DMS153 (cell line): ENCODE measurements at regions not wholly inside any gene's neighbourhood (a gene's known extent, or its start where the extent isn't known, plus 50 kb on each side); places are given as distances from the start of the nearest gene placed in this dataset.
A peak's percentile ranks its signal among the peaks of the same experiment; 100 is the strongest.
"Not testable (repeated sequence)": the region's sequence is repeated elsewhere in the genome, so short reads cannot be mapped to it uniquely, and the experiment has no call there.

Experiments
- DNase-seq: peaks from one replicate; lab custom pipeline; 2025; lab: John Stamatoyannopoulos, UW

DNA sequence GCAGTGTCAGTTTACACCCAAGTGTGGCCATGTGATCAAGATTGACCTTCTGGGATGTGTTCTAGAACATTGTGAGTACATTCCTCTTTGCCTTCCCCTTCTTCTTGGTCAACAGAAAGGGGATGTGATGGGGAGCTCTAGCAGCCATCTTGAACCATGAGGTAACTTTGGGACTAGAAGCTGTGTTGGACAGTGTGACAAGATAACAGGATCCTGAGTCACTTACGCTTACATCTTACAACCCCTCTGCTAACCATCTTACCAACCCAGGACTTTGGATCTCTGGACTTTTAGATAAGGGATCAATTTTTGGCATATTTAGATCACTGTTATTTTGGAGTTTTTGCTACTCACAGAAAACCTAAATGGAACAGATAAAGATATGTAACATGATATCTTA, 625.6 kb downstream of the BCOR start:
- DNase-seq: no peak

DNA sequence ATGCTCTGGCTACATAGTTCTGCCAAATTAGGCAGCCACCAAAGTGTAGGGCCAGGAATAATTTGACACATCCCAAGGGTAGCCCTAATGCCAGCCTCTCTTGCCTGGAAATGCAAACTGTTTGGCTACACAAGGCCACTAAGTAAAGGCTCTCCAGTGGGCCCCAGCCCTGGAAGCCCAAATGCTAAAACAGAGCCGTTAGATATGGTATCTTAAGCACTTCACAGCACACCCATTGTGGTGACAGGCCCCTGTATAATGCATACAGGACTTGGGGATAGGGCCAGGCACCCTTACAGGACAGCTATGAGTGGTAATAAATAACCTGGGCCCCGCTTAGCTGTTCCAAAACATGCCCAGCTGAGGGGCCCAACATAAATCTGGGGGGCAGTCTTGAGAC, 623.9 kb downstream of the BCOR start:
- no peak for DNase-seq

DNA sequence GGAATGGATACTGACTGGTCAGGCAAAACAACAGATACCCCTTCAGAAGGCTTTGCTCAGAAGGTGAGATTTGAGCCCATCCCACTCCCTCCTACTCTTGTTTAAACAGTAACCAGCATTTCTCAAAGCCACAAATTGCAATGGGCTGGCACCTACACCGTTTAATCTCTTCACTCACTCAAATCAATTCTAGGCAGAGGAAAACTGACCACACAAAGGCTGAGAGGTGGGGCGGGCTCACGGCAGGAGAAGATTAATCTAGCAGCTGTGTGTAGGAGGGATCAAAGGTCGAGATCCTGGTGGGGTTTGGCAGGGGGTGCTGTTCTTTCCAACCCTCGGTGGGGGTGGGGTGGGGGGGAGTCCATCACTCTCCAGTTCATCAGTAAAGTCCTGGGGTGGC, 622.4 kb downstream of the BCOR start:
- DNase-seq: no peak

DNA sequence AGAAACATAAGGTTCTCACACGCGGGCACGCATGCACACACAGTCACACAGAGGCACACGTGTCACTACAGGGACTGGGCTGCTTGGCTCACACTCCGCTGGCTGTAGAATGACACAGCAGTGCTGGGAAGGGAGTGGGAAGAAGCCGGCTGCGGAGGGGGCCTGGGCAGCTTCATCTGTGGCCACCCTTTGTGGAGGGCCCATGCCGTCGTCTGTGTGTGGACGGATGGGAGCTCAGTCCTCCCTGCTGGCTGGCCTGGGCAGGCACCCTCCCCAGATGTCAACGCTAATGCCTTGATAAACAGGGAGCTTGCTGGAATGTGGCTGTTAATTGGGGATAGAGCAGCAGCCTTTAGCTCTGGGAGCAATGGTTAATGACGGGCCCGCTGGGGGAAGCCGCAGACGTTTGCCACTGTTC, 621.1 kb downstream of the BCOR start:
- no peak for DNase-seq

DNA sequence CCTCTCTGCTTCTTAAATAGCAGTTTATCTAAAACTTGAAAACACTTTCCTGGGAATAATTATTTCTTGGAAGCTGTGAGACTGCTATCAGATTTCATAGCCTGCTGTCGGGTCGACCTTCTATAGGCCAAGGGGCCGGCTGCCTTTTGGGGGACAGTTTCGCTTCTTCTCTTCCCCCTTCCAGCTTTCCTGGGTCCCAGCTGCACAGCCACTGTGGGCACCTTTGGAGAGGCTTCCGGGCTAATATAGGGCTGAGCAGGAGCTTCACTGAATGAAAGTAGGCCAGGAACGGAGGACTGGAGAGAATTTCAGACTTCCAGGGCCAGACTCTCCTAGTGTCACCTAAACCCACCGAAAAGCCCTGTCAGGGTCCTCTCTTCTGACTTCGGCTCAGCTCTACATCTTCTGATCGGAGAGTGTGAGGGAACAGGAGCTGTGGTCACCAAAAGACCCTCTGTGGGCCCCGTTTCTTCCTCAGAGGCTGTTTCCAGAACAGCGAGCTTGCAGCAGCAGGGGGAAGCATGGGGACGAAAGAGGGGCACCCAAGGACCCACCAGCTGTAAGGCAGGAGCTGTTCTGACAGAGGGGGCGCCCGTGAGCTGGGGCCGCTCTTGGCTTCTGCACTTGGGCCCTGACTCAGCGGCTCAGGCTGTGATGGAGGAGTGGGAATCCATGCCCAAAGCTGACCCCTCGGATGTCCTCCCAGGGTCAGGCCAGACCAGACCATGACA, 620.6 kb downstream of the BCOR start:
- DNase-seq: no peak

DNA sequence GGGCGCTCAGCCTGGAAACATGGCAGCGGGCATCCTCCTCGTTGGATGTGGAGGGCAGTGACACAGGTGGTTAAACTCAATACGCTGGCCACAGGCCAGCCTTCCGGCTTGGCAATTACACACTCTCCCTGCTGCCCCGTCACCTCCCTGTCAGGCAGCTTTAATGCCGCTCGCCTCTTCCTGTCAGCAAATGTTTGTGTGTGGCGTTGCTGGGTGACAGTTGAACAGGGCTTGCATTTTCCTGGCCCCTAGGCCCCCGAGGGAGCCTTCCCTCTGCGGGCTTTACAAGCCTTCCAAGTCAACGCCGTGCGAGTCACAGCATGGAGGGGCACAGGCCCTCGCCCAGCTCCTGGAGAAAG, 620.0 kb downstream of the BCOR start:
- peak; percentile 86 for DNase-seq

DNA sequence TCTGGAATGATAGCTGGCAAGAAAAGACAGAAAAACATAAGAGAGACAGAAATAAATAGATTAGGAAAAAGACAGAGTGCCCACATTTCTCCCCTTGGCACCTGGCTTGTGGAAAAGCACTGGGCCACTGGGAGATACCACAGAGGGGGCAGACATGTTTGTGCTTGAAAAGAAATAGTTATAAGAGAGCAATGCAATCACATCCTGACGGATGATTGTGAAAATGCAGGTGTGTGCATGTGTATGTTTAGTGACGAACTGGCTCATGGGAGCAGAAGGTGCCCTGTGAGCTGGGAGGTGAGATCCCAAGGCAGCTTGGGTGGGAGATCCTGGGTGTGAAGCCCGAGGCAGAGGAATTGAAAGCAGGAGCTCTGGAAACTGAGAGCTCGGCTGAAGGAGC, 617.9 kb downstream of the BCOR start:
- no peak for DNase-seq

DNA sequence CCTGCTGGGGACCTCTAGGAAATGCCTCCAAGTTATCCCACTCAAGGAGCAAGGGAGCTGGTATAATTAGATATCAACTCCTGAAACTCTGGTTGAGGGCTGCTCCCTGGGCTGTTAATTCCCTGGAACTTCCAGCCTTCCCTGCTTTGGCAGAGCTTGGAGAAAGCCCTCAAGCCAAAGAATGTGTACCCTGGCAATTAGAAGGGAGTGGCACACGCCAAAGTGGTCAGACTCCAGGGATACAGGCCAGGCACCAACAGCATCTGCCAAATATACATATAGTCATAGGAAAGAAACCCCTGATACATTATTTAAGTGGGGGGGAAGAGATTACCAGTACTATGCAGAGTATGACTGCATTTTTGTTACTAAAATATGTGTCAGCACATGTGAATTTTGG, 616.8 kb downstream of the BCOR start:
- no peak for DNase-seq

DNA sequence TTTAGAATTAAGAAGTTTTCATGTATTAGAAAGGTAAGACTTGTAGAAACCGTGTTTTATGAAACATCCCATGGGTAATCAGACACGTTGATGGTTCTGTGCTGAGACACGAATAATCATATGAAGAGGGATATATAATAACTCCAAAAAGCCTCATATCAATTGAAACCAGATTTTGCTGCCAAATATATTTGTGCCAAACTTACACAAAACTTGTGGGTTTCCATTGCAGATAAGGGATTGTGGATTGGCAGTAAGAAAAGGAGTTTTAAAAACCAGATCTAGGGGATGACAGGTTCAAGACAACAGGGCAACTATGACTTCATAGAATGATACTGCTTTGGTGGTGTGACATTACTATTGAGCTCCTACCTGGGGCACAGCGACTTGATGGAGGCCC, 616.1 kb downstream of the BCOR start:
- DNase-seq: no peak

DNA sequence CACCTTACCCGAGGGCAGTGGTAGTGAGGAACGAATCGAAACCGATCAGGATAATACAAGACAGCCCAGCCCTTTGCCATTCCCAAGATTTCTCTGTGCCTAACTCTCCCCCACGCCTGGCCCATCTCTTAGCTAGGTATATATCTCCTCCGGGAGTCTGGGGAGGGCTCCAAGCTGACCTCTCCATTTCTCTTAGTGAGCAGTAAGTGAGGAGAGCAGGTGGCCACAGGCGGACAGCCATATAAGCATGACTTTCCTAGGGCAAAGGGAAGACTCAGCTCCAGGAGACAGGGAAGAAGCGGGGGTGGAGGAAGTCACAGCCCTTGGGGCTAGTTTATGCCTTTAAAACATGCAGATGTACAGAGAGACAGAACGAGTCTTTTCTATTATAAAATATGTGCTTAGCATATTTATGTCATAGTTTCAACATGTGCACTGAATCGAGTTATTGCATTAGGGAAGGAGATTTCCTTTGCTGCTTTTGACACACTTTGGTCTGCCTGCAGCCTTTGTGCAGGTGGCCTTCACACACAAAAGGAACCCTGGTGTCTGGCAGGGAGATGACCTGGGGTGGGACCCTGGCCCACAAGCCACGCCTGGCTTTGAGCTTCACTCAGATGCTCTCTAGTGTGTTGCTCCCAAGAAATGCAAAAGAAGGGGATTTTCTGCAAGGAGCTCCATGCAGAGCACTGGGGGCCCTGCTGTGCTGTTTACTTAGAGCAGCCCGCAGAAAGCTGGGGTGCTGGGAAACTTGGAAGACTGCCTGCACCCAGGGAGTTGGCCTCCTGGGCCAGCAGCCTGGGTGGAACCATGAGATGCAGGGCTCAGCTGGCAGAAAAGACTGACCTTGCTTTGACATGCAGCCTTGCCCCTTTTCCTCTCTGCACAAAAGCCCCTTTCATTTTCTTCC, 613.3 kb downstream of the BCOR start:
- DNase-seq: no peak

DNA sequence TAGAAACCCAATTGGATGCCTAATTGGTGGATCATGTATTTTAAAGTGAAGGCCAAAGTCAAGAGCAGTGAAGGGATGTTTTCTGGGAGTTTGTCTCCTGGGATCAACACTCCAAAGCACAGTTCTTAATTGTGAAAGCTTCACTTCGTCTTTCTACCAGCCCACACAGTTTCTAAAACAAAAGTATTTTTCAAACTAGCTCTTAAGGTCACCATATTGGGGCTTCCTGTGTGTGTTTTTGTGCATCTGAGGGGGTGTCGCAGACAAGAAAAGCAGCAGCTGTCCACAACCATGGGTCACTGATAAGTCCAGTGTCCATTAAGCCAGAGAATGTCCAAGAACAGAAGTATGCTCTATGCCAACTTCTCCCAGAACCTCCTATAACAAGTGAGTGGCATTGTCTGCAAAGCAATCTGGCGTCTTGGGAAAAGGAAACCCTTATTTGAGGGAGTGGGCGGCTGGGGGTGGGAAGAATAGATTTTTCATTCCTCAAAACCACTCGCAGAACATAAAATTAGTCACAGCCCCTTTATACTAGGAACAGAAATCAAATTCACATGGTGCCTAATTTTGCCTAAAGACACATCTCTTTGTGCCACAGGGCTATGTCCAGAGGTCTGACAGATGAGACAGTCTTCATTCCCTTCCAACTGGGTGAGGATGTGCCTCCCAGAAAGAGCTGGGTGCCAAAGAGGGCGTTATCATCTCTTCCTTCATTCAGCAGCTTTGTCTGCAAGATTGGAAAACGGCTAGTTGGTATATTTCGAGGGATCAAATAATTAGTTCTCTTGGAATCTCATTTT, 610.4 kb downstream of the BCOR start:
- no peak for DNase-seq

DNA sequence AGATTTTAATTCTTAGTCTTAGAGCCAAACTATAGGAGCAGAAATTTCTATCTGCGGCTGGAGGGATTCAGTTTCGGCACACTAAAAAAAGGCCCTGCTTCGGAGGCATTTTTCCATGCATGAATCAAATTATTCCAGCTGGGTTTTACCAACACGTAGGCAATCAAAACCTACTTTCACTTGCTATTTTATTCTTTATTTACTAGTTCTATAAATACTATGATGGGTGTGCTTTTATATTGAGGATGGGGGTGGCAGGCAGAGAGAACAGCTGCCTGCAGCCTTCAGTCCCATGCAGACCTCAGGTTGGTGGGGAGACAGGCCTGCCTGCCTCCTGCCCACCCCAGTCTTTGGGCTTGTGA, 609.8 kb downstream of the BCOR start:
- DNase-seq: no peak

DNA sequence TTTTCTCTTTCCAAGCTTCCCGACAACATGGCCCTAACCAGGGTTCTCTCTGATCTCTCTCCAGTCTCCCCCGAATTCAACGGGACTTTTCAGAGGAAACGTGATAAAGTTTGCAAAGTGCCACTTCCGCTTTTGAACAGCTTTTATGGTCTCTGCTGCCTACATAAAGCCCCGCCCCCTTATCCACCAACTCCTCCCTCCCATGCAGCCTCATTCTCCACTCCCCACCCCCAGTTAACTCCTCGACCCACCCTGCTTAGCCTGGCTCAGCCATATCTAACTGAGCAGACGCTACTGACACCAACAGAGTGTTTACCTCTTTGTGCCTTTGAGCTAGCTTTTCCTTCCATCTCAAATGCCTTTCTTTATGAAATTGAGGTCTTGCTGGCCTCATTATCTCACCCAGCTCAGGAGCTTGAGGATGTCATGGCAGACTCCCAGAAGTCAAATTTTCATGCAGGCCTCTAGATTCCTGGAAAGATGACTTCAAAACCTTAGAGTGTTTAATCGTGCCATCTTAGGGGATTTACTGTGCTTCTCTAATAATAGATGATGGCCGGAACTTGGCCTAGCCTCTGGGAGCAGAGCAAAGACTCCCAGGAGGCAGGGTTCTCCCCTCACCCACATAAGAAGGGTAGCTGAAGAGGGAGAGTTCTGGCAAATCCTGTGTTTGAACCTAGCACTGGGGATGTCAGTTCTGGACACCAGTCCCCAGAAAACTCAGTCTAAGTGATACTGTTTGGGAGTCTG, 606.0 kb downstream of the BCOR start:
- no peak for DNase-seq

DNA sequence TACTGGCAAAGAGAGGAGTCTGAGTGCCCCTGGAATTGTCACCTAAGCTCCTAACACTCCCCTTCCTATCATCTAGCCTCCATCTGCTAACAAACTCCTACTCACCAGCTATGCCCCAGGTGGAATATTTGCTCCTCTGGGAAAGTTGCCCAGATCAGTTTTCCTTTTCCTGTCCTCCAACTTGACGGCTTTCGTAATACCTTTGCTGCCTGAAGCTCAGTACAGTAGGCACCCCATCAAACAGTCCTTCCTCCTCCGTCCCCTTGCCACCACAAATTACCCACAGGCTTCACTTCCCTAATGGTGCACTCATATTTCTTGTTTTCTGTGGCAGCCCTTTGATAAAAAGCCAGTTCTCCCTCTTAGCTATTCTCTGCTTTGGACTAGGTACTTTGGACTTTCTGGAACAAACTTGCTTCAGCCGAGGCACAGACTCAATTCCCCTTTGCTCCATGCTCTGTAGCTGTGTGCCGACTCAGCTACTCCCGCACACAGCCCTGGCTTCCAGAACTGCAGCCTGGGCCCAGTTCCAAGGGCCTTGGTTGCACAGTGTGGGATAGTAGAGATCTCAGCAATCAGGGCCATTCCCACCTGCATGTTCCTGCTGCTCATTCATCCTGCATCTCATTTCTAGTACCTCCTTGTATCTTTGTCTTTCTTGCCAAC, 605.1 kb downstream of the BCOR start:
- DNase-seq: no peak

DNA sequence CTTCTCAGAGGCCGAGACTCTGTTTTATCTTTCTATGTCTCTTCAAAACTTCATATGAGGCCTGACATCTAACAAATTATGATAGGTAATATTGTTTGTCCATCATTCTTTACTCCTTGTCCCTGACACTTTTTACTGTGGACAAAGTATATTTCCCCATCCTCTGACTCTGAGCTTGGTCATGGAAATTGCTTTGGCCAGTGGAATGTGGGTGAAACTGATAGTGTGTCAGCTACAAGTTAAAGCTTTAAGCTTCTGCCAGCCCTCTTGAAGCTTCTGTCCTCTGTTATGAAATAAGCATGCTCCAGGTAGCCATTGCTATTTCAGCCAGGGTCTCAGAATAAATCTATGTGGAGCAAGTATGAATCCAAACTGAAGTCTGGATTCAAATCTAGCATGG, 604.6 kb downstream of the BCOR start:
- no peak for DNase-seq

DNA sequence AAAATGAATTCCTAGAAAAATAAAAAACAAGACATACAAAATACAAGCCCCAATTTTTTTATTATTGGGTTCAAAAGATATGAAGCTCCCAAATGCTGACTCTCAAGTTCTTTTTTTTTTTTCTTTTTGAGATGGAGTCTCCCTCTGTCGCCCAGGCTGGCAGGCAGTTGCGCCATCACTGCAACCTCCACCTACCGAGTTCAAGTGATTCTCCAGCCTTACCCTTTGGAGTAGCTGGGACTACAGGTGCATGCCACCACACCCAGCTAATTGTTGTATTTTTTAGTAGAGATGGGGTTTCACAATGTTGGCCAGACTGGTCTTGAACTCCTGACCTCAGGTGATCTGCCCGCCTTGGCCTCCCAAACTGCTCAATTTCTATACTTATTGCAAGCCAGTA, 600.6 kb downstream of the BCOR start:
- DNase-seq: not testable (repeated sequence)

DNA sequence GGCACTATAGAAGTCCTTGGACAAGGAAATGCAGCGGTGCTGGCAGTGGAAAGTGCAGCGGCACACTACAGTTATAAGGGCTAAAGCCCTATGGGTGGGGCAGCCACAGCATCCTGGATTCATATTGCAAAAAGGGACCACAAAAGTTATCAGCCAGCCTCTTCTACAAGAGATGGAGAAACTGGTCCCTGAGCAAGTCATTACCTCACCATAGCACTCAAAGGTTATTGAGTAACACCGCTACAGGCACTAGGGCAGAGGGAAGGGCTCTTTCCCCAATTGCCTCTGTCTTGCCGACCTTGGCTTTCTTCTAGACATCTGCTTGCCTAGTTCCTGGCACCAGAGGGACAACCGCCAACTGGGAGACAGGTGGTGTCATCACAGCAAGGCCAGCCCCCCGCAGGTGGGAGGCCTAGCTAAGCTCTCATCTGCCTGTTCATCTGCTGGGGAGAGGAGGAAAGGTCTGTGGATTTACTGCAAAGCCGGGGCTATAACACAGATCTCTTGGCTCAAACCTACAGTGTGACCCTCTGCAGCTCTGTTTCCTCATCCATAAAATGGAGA, 600.0 kb downstream of the BCOR start:
- DNase-seq: no peak

DNA sequence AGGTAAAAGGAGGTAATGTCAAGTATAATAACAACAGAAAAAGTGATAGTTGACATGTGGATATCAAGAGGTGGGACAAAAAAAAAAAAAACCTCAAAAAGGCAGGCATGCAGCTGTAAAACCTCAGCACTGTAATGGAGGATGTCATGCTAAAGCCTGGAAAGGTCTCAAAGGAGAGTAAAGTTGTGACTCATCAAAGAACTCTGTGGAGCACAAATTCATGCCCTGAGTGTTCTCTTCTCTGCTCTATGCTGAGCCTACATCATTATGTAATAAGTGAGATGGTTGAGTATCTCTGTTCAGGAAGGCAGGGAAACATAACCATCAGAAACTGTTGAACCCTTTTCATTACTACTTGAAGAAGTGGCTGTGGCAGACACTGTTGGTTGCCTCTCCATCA, 597.8 kb downstream of the BCOR start:
- no peak for DNase-seq

DNA sequence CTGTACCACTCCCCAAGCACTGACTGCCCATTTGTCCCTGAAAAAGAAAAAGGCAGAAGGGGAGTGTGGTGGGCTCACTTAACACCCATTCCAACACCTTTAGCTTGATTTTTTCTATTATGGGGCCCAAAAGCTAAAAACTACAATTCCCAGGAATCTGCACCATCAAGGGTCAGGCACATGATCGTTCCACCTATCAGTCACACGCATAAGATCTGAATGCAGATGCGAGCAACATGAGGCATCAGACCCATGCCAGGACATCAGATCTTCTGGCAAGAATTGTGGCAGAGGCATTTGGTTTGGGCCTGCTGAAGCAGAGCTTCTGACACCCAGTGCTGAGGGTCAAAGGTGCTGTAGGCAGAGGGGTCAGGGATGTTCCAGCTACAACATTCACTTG, 595.9 kb downstream of the BCOR start:
- DNase-seq: no peak

DNA sequence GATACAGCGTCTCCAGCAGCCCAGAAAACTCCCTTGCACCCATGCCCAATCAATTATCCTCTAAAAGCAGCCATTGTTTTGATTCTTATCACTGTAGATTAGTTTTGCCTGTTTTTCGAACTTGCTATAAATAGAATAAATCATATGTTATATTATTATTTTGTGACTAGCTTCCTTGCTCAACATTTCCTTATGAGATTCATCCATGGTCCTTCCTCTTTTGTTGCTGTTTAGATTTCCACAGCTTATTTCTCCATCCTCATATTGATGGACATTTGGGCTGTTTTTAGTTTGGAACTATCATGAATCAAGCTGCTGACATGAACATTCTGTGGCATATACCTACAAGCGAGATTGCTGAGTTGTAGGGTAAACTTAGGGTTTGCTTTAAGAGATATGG, 595.3 kb downstream of the BCOR start:
- no peak for DNase-seq

DNA sequence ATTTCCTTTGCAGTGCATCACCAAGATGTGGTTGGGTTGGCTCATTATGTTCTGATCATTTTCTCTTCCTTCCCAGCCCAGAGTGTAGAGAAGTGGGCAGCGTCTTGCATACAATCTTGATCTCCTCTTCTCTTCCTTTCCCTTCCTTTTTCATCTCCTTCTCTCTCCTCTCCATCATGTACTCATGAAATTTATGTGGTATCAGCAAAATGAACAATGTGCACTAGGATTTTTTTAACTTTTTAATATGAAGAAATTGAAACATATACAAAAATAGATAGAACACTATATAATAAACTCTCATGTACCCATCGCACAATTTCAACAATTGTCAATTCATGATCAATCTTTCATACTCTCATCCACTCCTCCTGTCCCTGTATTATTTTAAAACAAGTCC, 593.5 kb downstream of the BCOR start:
- DNase-seq: no peak
